Esophagus (tissue), 2 donors: ENCODE measurements at regions not wholly inside any gene's neighbourhood (a gene's known extent, or its start where the extent isn't known, plus 50 kb on each side); places are given as distances from the start of the nearest gene placed in this dataset.

Experiments used
- H3K27ac ChIP-seq, 2 donors: one replicate each; pipeline ENCODE4 v1.5.1; 2013; ENCODE audit warnings: low read depth in 2 of 2, mild to moderate bottlenecking in 2 of 2, inconsistent platforms in 1 of 2, low read length in 1 of 2, moderate library complexity in 1 of 2
- H3K27me3 ChIP-seq, 2 donors: one replicate each; pipeline ENCODE4 v1.6.1; 2013; ENCODE audit warnings: low read length in 2 of 2, control low read depth in 1 of 2, mild to moderate bottlenecking in 1 of 2; ENCODE audit not compliant: insufficient read depth in 2 of 2, control insufficient read depth in 1 of 2
- H3K36me3 ChIP-seq, 2 donors: one replicate each; pipeline ENCODE4 v1.6.1; 2013; ENCODE audit warnings: low read length in 1 of 2; ENCODE audit not compliant: control insufficient read depth in 2 of 2, insufficient read depth in 2 of 2
- H3K4me1 ChIP-seq, 2 donors: one replicate each; pipeline ENCODE4 v1.6.1; 2013; ENCODE audit warnings: low read length in 1 of 2; ENCODE audit not compliant: control insufficient read depth in 2 of 2, insufficient read depth in 2 of 2
- H3K4me3 ChIP-seq, 2 donors: one replicate each; pipeline ENCODE4 v1.5.1; 2013; ENCODE audit warnings: low read length in 2 of 2, mild to moderate bottlenecking in 2 of 2, low read depth in 1 of 2, moderate library complexity in 1 of 2
- H3K9me3 ChIP-seq, 2 donors: one replicate each; pipeline ENCODE4 v1.6.1; 2013; ENCODE audit warnings: mild to moderate bottlenecking in 2 of 2, low read depth in 1 of 2, low read length in 1 of 2, moderate library complexity in 1 of 2; ENCODE audit not compliant: control insufficient read depth in 2 of 2, insufficient read depth in 1 of 2
- WGBS, 2 donors: extraction: QIAGEN DNeasy Blood & Tissue Kit; methylation state at CpG; one replicate each; pipeline ENCODE4 v1.1.7; 2013; 5-methylcytosine and 5-hydroxymethylcytosine counted together
- donor health status: healthy with polysubstance abuse.
- donor health status: Bipolar disorder and iron deficiency.

- no peak overlapping the region for H3K27ac ChIP-seq
- H3K36me3 ChIP-seq = no peaks in the 10 kb centered on the region
- H3K27me3 ChIP-seq = no peaks in the 10 kb centered on the region
- H3K4me3 ChIP-seq = no peak overlapping the region
- H3K9me3 ChIP-seq = no peaks in the 10 kb centered on the region
- peaks cover 3 to 6% of the 10 kb centered on the region in 2 donors for H3K4me1 ChIP-seq
Observed at GRCh38 chr6:105983763-105984162, 102.4 kb upstream of the PRDM1 start.

GRCh38 chr6:105982761-105983540, 103.2 kb upstream of the PRDM1 start:
- Histone ChIP-seq H3K27ac (no peak overlapping the region), H3K9me3 (no peaks in the 10 kb centered on the region), H3K4me1 (peaks cover 3 to 6% of the 10 kb centered on the region in 2 donors), H3K36me3 (no peaks in the 10 kb centered on the region), H3K27me3 (no peaks in the 10 kb centered on the region), H3K4me3 (no peak overlapping the region)
- WGBS, 2 donors = 74 to 87% methylated on average over 2 of the region's 2 CpGs

GRCh38 chr6:105981888-105982358, 104.2 kb upstream of the PRDM1 start:
- no peak overlapping the region for H3K27ac ChIP-seq
- peaks cover 3 to 6% of the 10 kb centered on the region in 2 donors for H3K4me1 ChIP-seq
- H3K27me3 ChIP-seq = no peaks in the 10 kb centered on the region
- peak overlapping the region in 1 of 2 donors; percentile 25 for H3K4me3 ChIP-seq
- H3K36me3 ChIP-seq = no peaks in the 10 kb centered on the region
- WGBS, 2 donors = 82 to 85% methylated on average over 15 of the region's 15 CpGs
- no peaks in the 10 kb centered on the region for H3K9me3 ChIP-seq

- H3K36me3 ChIP-seq = no peaks in the 10 kb centered on the region
- peak overlapping the region; percentile 17 to 25 for H3K4me3 ChIP-seq
- no peaks in the 10 kb centered on the region for H3K27me3 ChIP-seq
- WGBS, 2 donors = 24% methylated on average over 62 of the region's 62 CpGs
- peaks cover 3 to 6% of the 10 kb centered on the region in 2 donors for H3K4me1 ChIP-seq
- H3K9me3 ChIP-seq = no peaks in the 10 kb centered on the region
- H3K27ac ChIP-seq = no peak overlapping the region
Observed at GRCh38 chr6:105981002-105981887, 104.9 kb upstream of the PRDM1 start.

- Histone ChIP-seq H3K36me3 (no peaks in the 10 kb centered on the region), H3K4me1 (peaks cover 3 to 4% of the 10 kb centered on the region in 2 donors), H3K27me3 (no peaks in the 10 kb centered on the region), H3K4me3 (no peak overlapping the region), H3K9me3 (no peaks in the 10 kb centered on the region), H3K27ac (no peak overlapping the region)
- 95% methylated on average over 2 of the region's 2 CpGs for WGBS, 2 donors
Observed at GRCh38 chr6:105978974-105979373, 107.2 kb upstream of the PRDM1 start.

- Histone ChIP-seq H3K36me3 (no peaks in the 10 kb centered on the region), H3K9me3 (no peaks in the 10 kb centered on the region), H3K4me1 (peaks cover 3 to 4% of the 10 kb centered on the region in 2 donors), H3K4me3 (no peak overlapping the region), H3K27me3 (no peaks in the 10 kb centered on the region), H3K27ac (no peak overlapping the region)
- WGBS, 2 donors = 91 to 92% methylated on average over 4 of the region's 4 CpGs
Observed at GRCh38 chr6:105977934-105978504, 108.1 kb upstream of the PRDM1 start.

GRCh38 chr6:105974986-105975385, 111.2 kb upstream of the PRDM1 start:
- Histone ChIP-seq H3K9me3 (no peaks in the 10 kb centered on the region), H3K4me1 (no peaks in the 10 kb centered on the region), H3K36me3 (no peaks in the 10 kb centered on the region), H3K27ac (no peak overlapping the region), H3K4me3 (no peak overlapping the region), H3K27me3 (no peaks in the 10 kb centered on the region)
- WGBS, 2 donors = 78 to 90% methylated on average over 2 of the region's 2 CpGs

- Histone ChIP-seq H3K36me3 (no peaks in the 10 kb centered on the region), H3K9me3 (no peaks in the 10 kb centered on the region), H3K4me3 (no peak overlapping the region), H3K4me1 (no peaks in the 10 kb centered on the region), H3K27me3 (no peaks in the 10 kb centered on the region), H3K27ac (no peak overlapping the region)
- 92 to 99% methylated on average over 1 of the region's 1 CpG for WGBS, 2 donors
Observed at GRCh38 chr6:105972440-105972839, 113.7 kb upstream of the PRDM1 start.

- Histone ChIP-seq H3K9me3 (no peaks in the 10 kb centered on the region), H3K27me3 (no peaks in the 10 kb centered on the region), H3K4me3 (no peak overlapping the region), H3K36me3 (no peaks in the 10 kb centered on the region), H3K27ac (no peak overlapping the region), H3K4me1 (no peaks in the 10 kb centered on the region)
- 50 to 55% methylated on average over 2 of the region's 2 CpGs for WGBS, 2 donors
Observed at GRCh38 chr6:105968603-105969333, 117.4 kb upstream of the PRDM1 start.
